Stomach smooth muscle (tissue), 2 donors: ENCODE measurements at regions not wholly inside any gene's neighbourhood (a gene's known extent, or its start where the extent isn't known, plus 50 kb on each side); places are given as distances from the start of the nearest gene placed in this dataset.

Experiments
- H3K27ac ChIP-seq: one replicate; pipeline ENCODE4 v1.7.0; 2013; ENCODE audit warnings: mild to moderate bottlenecking, low read length, inconsistent platforms
- H3K27me3 ChIP-seq, 2 donors: one replicate each; pipeline ENCODE4 v1.7.0; 2013; ENCODE audit warnings: low read length in 2 of 2; ENCODE audit not compliant: insufficient read depth in 2 of 2, control insufficient read depth in 1 of 2
- H3K36me3 ChIP-seq, 2 donors: one replicate each; pipeline ENCODE4 v1.7.0; 2013; ENCODE audit warnings: low read length in 2 of 2; ENCODE audit not compliant: control insufficient read depth in 2 of 2, insufficient read depth in 2 of 2
- H3K4me1 ChIP-seq: one replicate; pipeline ENCODE4 v1.7.0; 2013; ENCODE audit warnings: low read length; ENCODE audit not compliant: control insufficient read depth, insufficient read depth
- H3K4me3 ChIP-seq, 2 donors: one replicate each; pipeline ENCODE4 v1.7.0; 2013; ENCODE audit warnings: low read length in 2 of 2
- H3K9ac ChIP-seq, 2 donors: one replicate each; pipeline ENCODE4 v1.7.0; 2013; ENCODE audit warnings: low read length in 2 of 2, mild to moderate bottlenecking in 1 of 2
- H3K9me3 ChIP-seq, 2 donors: one replicate each; pipeline ENCODE4 v1.7.0; 2013; ENCODE audit warnings: low read length in 2 of 2; ENCODE audit not compliant: control insufficient read depth in 2 of 2
- donor health status: healthy.
- donor health status: Pancreatic carcinoma.

DNA sequence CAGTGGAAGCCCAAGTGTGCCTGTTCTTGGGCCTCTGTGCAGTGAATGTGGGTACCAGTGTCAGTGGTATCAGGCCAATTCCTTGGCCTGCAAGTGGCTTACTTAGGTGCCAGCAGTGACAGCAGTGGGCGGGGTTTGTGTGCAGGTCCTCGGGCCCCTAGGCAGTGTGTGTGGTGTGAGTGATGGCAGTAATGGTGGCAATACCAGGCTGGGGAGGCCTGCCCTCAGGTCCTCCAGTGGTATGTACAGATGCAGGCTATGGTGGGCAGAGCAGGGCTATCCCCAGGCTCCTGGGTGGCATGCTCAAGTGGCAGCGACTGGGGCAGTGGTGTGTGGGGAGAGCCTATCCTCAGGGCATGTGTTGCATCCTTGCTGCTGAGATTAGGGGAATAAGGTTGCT is 379.7 kb downstream of the SQOR start:
- no peak overlapping the region for H3K9ac ChIP-seq
- H3K36me3 ChIP-seq = no peaks in the 10 kb centered on the region
- H3K27ac ChIP-seq = no peak overlapping the region
- H3K4me1 ChIP-seq = no peaks in the 10 kb centered on the region
- no peak overlapping the region for H3K4me3 ChIP-seq
- peaks cover 6 to 15% of the 10 kb centered on the region in 2 donors for H3K9me3 ChIP-seq
- H3K27me3 ChIP-seq = no peaks in the 10 kb centered on the region

DNA sequence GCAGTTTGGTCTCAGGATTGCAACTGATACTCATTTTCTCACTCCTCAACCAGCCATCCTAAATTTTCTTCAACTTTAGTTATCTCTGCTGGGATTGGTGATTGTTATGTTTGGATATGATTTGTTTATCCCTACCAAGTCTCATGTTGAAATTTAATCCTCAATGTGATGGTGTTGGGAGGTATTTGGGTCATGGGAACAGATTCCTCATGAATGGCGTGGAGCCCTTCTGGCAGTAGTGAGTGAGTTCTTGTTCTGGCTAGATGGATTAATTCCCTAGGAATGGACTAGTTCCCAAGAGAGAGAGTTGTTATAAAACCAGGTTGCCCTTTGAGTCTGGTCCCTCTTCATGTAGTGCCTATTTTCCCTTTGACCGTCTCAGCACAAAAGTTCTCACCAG is 399.9 kb downstream of the SQOR start:
- no peaks in the 10 kb centered on the region for H3K9me3 ChIP-seq
- no peak overlapping the region for H3K27ac ChIP-seq
- H3K27me3 ChIP-seq = no peaks in the 10 kb centered on the region
- no peaks in the 10 kb centered on the region for H3K36me3 ChIP-seq
- H3K4me3 ChIP-seq = no peak overlapping the region
- no peak overlapping the region for H3K9ac ChIP-seq
- H3K4me1 ChIP-seq = no peaks in the 10 kb centered on the region

DNA sequence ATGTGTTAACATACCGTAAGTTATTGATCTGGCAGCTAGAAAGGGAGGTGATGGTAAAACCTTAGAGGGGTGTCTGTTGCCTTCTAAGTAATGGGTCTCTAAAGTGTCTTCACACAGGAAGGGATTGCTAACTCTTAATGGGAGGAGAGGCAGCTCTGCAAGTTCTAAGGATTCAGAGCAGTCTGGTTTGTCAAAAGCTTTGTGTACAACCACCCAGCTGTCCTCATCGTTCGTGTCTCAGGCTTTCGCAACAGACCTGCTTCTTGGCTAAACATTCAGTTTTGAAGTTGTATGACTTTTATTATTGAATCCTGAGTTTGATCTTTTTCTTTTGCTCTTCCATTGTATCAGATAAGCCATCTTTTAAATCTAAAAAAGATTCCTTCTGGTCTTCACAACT is 404.9 kb downstream of the SQOR start:
- no peaks in the 10 kb centered on the region for H3K27me3 ChIP-seq
- H3K9ac ChIP-seq = no peak overlapping the region
- no peaks in the 10 kb centered on the region for H3K9me3 ChIP-seq
- no peaks in the 10 kb centered on the region for H3K36me3 ChIP-seq
- no peak overlapping the region for H3K27ac ChIP-seq
- H3K4me3 ChIP-seq = no peak overlapping the region
- no peaks in the 10 kb centered on the region for H3K4me1 ChIP-seq

DNA sequence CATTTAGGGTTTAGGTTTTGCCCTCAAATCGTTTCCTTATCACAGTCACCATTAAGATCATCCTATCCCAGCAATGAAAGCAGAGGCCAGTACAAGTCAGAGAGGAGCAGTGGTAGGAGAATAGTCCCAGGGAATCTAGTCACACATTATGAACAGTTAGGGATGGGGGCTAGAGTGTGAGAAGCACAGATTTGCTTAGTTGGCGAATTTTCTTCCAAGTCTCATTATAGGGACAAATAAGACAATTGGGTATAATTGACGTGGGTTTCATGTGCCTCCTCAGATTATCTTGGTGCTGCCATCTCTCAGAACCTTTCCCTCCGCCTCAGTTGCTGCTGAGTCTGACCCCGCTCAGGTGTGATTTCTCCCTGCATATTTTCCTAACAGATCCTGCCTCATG is 407.1 kb downstream of the SQOR start:
- H3K36me3 ChIP-seq = no peaks in the 10 kb centered on the region
- no peak overlapping the region for H3K27ac ChIP-seq
- no peaks in the 10 kb centered on the region for H3K9me3 ChIP-seq
- H3K4me3 ChIP-seq = no peak overlapping the region
- H3K4me1 ChIP-seq = no peaks in the 10 kb centered on the region
- H3K27me3 ChIP-seq = no peaks in the 10 kb centered on the region
- H3K9ac ChIP-seq = no peak overlapping the region

DNA sequence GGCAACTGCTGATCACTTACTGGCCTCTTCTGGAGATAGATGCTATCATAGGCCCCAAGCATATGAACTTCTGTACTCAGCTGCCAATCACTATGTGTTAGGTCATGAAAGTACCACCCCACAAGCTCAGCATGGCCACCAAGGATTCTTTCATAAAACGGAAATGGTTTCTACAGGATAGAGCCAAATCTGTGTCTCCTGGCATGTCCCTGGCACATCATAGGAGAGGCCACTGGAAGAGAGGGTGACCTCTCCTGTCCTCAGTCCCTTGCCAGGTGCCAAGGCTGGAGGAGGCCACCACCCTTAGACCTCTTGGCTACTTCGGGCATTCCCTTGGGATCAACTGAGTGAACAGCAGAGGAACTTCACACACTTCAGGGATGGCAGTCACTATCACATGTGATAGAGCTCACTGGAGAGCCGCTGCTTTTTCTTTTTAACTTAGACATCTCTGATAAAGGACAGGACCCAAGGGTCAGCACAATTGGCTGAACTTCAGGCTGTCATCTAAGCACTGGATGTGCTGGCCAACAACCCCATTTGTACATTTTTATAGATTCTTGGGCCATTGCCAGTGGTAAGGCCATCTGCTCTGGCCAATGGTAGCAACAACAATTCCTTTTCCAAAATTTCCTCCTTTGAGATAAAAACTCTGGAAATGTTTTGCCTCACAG is 425.2 kb downstream of the SQOR start:
- Histone ChIP-seq H3K27ac (no peak overlapping the region), H3K36me3 (no peaks in the 10 kb centered on the region), H3K4me1 (peaks cover 5% of the 10 kb centered on the region), H3K9ac (no peak overlapping the region), H3K27me3 (no peaks in the 10 kb centered on the region), H3K9me3 (no peaks in the 10 kb centered on the region), H3K4me3 (no peak overlapping the region)

DNA sequence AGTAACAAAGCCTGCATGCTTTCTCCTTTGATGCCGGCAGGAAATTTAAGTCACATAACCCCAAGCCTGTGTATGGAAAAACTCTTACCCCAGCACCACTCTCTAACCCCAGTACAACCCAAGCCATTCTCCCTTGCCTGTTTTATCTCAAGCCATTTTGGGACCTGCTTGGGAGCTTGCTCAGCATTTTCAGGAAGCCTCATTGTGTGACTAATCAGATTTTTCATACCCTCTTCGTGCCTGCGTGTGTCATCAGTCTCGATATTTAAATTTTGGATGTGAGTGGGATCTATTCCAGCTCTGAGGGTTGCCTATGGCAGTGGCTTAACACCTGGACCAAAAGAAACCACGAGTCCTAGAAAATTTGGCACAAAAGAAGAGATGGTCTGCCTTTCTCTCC is 426.2 kb downstream of the SQOR start:
- Histone ChIP-seq H3K36me3 (no peaks in the 10 kb centered on the region), H3K4me1 (peaks cover 5% of the 10 kb centered on the region), H3K27ac (no peak overlapping the region), H3K4me3 (no peak overlapping the region), H3K9ac (no peak overlapping the region), H3K27me3 (no peaks in the 10 kb centered on the region), H3K9me3 (no peaks in the 10 kb centered on the region)

DNA sequence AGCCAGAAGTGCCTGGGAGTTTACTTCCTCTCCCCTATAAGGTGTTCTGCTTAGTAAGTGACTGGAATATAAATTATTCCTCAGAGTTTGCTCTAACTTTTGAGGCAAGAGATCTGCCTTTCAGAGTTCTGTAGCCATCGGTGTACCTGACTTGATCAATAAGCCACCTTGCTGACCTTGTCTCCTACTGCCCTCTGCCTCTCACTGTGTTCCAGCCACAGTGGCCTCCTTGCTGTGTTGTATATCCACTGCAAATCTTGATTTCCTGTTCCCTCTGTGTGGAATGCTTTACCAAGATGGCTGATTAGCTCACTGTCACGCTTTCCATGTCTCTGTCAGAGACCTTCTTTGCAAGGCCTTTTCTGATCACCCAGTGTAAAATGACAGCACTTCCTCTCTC is 442.4 kb downstream of the SQOR start:
- Histone ChIP-seq H3K4me3 (no peak overlapping the region), H3K9me3 (no peaks in the 10 kb centered on the region), H3K27me3 (no peaks in the 10 kb centered on the region), H3K36me3 (no peaks in the 10 kb centered on the region), H3K27ac (no peak overlapping the region), H3K9ac (no peak overlapping the region), H3K4me1 (no peaks in the 10 kb centered on the region)

DNA sequence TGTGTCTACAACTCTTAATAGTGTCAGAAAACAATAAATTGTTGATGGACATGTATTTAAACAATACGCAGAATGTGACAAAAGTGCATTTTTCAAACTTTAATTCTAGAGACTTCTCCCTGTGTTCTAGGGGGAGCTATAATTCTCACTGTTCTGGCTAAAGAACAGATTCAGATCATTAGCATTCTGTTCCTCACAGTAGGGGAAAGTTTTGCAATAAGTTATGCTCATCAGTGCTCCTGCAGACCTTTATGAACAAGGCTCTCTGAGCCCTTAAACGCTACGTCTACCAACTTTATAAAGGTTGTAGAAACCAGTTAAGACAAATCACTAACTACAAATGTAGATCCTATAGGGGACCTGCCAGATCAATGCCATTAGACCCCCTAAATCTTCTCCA is 444.2 kb downstream of the SQOR start:
- H3K36me3 ChIP-seq = no peaks in the 10 kb centered on the region
- H3K27ac ChIP-seq = no peak overlapping the region
- H3K4me3 ChIP-seq = no peak overlapping the region
- no peaks in the 10 kb centered on the region for H3K4me1 ChIP-seq
- no peaks in the 10 kb centered on the region for H3K27me3 ChIP-seq
- H3K9ac ChIP-seq = no peak overlapping the region
- H3K9me3 ChIP-seq = no peaks in the 10 kb centered on the region

DNA sequence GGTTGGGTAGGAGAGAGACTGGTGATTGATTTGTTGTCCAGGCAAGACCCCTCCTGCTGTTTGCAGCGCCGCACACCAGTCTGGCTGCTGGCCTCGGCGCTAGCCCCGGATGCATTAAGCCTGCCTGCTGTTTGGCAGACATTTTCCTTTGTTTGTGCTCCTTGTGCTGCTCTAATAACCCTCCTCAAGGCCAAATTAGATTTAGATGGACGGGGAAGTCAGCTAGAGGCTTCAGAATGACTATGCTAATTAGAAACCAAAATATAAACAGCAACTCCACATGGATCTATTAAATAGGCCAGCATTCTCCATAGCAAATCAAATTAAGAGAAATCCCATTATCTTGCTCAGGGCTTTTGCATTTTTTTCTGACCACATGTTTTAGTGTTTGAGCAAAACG is 445.2 kb downstream of the SQOR start:
- H3K27me3 ChIP-seq = no peaks in the 10 kb centered on the region
- H3K9ac ChIP-seq = no peak overlapping the region
- H3K9me3 ChIP-seq = no peaks in the 10 kb centered on the region
- no peaks in the 10 kb centered on the region for H3K36me3 ChIP-seq
- H3K4me3 ChIP-seq = no peak overlapping the region
- no peak overlapping the region for H3K27ac ChIP-seq
- H3K4me1 ChIP-seq = no peaks in the 10 kb centered on the region

DNA sequence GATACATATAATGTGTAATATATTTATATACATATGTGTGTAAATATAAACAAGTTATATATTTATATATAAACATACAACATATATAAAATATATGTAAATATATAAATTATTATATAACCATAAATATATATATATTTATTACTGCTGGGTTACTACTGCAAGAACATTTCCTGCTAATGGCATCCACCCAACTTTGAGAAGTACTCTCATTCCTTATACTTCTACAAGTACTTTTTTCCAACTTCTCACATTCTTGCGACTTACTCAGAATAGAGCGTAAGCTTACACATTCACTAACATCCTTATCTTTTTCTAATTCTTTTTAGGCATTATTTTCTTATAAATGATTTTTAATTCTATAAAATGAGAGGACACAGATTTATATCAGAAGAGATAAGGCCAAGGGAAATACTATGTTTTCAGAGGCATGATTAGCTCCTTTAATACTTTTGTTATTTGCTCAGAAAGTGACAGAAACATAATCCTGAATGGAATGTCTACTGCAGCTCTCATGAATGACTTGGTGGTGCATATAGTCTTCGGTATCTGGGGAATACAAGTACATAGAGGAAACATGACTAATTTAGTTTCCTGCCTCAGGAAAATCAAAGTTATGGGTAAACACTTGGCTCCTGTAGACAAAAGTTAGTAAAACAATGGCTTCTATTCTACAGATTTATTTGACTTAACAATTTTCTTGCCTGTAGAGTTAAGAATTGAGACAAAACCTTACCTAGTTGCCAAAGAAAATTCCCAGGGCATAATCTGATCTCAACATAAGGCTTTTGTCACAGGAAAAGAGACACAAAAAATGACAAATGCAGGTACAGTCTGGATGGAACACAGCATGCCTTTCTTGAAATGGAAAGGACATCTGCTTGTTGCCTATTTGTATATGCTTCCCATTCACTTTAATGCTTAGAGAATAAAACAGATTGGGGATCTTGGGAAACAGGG is 453.9 kb downstream of the SQOR start:
- no peak overlapping the region for H3K27ac ChIP-seq
- H3K9ac ChIP-seq = no peak overlapping the region
- H3K36me3 ChIP-seq = no peaks in the 10 kb centered on the region
- H3K4me3 ChIP-seq = no peak overlapping the region
- no peaks in the 10 kb centered on the region for H3K27me3 ChIP-seq
- no peaks in the 10 kb centered on the region for H3K9me3 ChIP-seq
- H3K4me1 ChIP-seq = no peaks in the 10 kb centered on the region

DNA sequence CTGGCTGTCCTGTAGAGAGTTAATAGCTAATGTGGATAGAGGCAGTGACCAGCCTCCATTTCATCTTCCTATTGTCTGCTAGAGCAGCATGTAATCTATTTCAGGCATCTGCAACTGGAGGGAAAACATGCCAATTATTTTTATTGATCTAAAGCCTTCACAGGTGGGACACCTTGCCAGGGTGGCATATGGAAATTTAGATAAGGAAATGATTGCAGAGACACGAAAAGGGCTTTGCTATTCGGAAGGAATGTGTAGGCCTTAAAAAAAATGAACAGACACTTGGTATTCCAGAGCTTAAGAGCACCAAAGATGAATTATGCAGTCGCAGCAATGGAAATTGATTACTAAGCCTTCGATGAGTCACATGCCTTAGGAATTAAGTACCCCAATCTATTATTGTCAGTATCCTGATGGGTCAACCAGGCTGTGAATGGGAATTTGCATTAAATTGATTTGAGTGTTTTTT is 454.7 kb downstream of the SQOR start:
- no peaks in the 10 kb centered on the region for H3K4me1 ChIP-seq
- no peaks in the 10 kb centered on the region for H3K27me3 ChIP-seq
- H3K9ac ChIP-seq = no peak overlapping the region
- no peaks in the 10 kb centered on the region for H3K36me3 ChIP-seq
- no peak overlapping the region for H3K27ac ChIP-seq
- H3K4me3 ChIP-seq = no peak overlapping the region
- no peaks in the 10 kb centered on the region for H3K9me3 ChIP-seq
